Lung (tissue), 11 donors: ENCODE measurements at regions not wholly inside any gene's neighbourhood (a gene's known extent, or its start where the extent isn't known, plus 50 kb on each side); places are given as distances from the start of the nearest gene placed in this dataset.
A peak's percentile ranks its signal among the peaks of the same experiment; 100 is the strongest.

Experiments
- ATAC-seq: fragments of 200-7000 bp; cut with Tn5 transposase; one replicate; pipeline ENCODE4 v1.9.1; 2020; ENCODE audit warnings: moderate number of reproducible peaks; ENCODE audit not compliant: insufficient read depth, low FRiP score
- DNase-seq, 3 donors: peaks; one replicate each; pipeline ENCODE4 v3.0.0-alpha.2; 2013 to 2017
- H3K27ac ChIP-seq, 2 donors: one replicate each; pipeline ENCODE4 v1.5.1; 2013; ENCODE audit warnings: mild to moderate bottlenecking in 2 of 2, moderate library complexity in 2 of 2, control low read depth in 1 of 2, inconsistent platforms in 1 of 2, low read depth in 1 of 2, low read length in 1 of 2
- H3K27me3 ChIP-seq, 3 donors: one replicate each; pipeline ENCODE4 v1.5.1; 2013; ENCODE audit warnings: low read length in 2 of 3; ENCODE audit not compliant: control insufficient read depth in 3 of 3, insufficient read depth in 3 of 3
- H3K36me3 ChIP-seq, 4 donors: one replicate each; pipeline ENCODE4 v1.5.1; 2013; ENCODE audit warnings: low read length in 4 of 4, mild to moderate bottlenecking in 1 of 4, moderate library complexity in 1 of 4; ENCODE audit not compliant: control insufficient read depth in 4 of 4, insufficient read depth in 4 of 4
- H3K4me1 ChIP-seq, 5 donors: one replicate each; pipeline ENCODE4 v1.5.1; 2013; ENCODE audit warnings: low read length in 5 of 5, mild to moderate bottlenecking in 2 of 5, moderate library complexity in 1 of 5; ENCODE audit not compliant: control insufficient read depth in 5 of 5, insufficient read depth in 5 of 5
- H3K4me3 ChIP-seq: one replicate; pipeline ENCODE4 v1.5.1; 2013; ENCODE audit warnings: mild to moderate bottlenecking, control low read depth, moderate library complexity
- H3K9ac ChIP-seq, 2 donors: one replicate each; pipeline ENCODE4 v1.5.1; 2013; ENCODE audit warnings: low read length in 2 of 2, control low read depth in 1 of 2; ENCODE audit not compliant: insufficient read depth in 1 of 2
- H3K9me3 ChIP-seq, 4 donors: one replicate each; pipeline ENCODE4 v1.5.1; 2013; ENCODE audit warnings: low read length in 3 of 4, mild to moderate bottlenecking in 1 of 4, moderate library complexity in 1 of 4; ENCODE audit not compliant: control insufficient read depth in 4 of 4, insufficient read depth in 3 of 4
- WGBS, 2 donors: extraction: QIAGEN DNeasy Blood & Tissue Kit; methylation state at CpG; one replicate each; pipeline ENCODE4 v1.1.7; 2013; 5-methylcytosine and 5-hydroxymethylcytosine counted together
- TF ChIP-seq, protein P1 (sequence below): IDR thresholded peaks from 2 replicates; pipeline ENCODE4 v1.5.1; 2012; ENCODE audit warnings: mild to moderate bottlenecking; ENCODE audit errors: control extremely low read depth, extremely low read depth
- donor health status: control.
- donor health status: control.
- donor health status: Bipolar disorder and iron deficiency.
- donor health status: healthy.
- donor health status: DM: yes; HTN: yes; CAD: no.

DNA sequence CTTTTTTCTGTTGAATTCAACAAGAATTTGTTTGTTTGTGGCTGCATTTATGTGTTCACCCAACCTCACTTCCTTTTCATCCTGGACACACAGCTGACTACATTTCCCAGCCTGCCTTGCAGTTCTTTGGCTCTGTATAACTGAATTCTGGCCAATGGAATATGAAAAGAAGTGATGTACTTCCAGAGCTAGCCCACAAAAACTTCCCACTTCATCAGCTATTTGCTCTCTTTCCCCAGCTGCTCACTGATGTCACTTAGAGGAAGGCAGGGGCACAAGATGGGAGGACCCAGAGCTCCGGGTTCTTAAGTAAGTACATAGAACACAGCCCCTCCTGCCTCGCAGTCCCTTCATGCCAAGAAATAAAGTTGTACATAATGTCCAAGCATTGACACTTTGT is 235.0 kb upstream of the FGGY start:
- H3K9ac ChIP-seq = peak overlapping the region; percentile 14 to 95

DNA sequence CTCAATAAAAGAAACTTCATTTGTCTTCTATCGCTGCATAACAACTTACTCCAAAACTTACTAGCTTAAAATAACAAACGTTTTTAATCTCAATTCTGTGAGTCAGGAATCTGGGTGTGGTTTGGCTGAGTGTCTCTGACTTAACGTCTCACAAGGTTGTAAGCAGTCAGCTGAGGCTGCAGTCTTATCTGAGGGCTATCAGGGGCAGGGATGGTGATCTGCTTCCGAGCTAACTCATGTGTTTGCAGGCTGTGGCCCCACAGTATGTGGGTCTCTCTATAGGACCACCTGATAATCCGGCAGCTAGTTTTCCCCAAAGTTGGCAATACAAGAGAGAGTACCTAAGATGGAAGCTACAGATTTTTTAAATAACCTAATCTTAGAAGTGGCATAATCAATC is 234.2 kb upstream of the FGGY start:
- TF ChIP-seq, protein P1, sequence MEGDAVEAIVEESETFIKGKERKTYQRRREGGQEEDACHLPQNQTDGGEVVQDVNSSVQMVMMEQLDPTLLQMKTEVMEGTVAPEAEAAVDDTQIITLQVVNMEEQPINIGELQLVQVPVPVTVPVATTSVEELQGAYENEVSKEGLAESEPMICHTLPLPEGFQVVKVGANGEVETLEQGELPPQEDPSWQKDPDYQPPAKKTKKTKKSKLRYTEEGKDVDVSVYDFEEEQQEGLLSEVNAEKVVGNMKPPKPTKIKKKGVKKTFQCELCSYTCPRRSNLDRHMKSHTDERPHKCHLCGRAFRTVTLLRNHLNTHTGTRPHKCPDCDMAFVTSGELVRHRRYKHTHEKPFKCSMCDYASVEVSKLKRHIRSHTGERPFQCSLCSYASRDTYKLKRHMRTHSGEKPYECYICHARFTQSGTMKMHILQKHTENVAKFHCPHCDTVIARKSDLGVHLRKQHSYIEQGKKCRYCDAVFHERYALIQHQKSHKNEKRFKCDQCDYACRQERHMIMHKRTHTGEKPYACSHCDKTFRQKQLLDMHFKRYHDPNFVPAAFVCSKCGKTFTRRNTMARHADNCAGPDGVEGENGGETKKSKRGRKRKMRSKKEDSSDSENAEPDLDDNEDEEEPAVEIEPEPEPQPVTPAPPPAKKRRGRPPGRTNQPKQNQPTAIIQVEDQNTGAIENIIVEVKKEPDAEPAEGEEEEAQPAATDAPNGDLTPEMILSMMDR = no peak
- DNase-seq = peak in 2 of 3 donors; percentile 43 to 48
- Histone ChIP-seq H3K27me3 (no peaks in the 10 kb centered on the region), H3K27ac (no peak overlapping the region), H3K4me3 (no peak overlapping the region), H3K36me3 (no peaks in the 10 kb centered on the region), H3K9ac (no peak overlapping the region), H3K9me3 (no peaks in the 10 kb centered on the region), H3K4me1 (peaks cover 3 to 10% (median 7%) of the 10 kb centered on the region in 5 donors)
- ATAC-seq = no peak
- 51 to 69% methylated on average over 5 of the region's 5 CpGs for WGBS, 2 donors

More for the DNA sequence above, 235.0 kb upstream of the FGGY start:
- Histone ChIP-seq H3K36me3 (no peaks in the 10 kb centered on the region), H3K27me3 (no peaks in the 10 kb centered on the region), H3K4me3 (no peak overlapping the region), H3K9me3 (no peaks in the 10 kb centered on the region), H3K27ac (peak overlapping the region in 1 of 2 donors; percentile 42), H3K4me1 (peaks cover 7 to 18% (median 12%) of the 10 kb centered on the region in 5 donors)
- DNase-seq (peak; percentile 89 to 99 (median 98)), ATAC-seq (peak; percentile 63)
- WGBS, 2 donors = 58 to 68% methylated on average over 2 of the region's 2 CpGs
- TF ChIP-seq, protein P1 = no peak

DNA sequence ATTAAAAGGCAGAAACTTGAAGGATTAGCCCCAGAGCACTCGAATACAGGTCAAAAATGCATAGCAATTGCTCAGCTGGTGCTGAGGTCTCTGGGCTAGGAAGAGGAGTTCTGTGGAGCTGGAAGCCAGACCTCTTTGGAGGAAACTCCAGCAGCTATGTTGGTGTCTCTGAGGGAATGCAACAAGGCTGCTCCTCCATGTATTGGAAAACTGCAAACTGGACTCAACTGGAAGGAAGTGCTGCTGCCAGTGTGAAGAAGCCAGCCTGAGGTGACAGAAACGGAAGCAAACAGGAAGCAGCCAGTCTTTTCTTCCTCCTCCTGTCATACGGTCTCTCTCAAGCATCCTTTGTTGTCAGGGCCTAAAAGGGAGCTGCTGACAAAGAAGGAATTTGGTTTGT is 233.4 kb upstream of the FGGY start:
- Histone ChIP-seq H3K9ac (peak overlapping the region in 1 of 2 donors; percentile 16), H3K36me3 (no peaks in the 10 kb centered on the region), H3K27ac (peak overlapping the region in 1 of 2 donors; percentile 43), H3K9me3 (no peaks in the 10 kb centered on the region), H3K4me3 (no peak overlapping the region), H3K27me3 (no peaks in the 10 kb centered on the region), H3K4me1 (peaks cover 0 to 6% (median 4%) of the 10 kb centered on the region in 5 donors)
- peak in 1 of 3 donors; percentile 49 for DNase-seq
- TF ChIP-seq, protein P1 = no peak
- 29 to 35% methylated on average over 3 of the region's 3 CpGs for WGBS, 2 donors
- ATAC-seq = no peak

DNA sequence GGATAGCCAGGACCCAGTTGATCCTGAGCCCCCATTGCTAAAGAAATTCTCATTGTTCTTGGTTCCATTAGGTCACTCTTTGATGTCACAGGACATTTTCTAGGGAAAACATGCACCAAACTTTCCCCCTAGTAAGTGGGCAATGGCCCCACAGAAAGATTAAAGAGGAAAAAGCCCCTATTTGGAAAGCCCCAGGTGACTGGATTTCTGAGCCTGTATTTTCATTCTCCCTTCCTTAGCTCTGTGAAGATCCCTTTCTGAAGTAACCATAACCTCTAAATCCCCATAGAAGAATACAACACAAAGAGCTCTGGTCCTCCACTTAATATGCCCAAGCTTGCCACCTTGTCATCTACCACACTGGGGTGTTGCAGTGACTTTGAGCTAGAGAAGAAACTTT is 232.3 kb upstream of the FGGY start:
- Histone ChIP-seq H3K27ac (no peak overlapping the region), H3K27me3 (no peaks in the 10 kb centered on the region), H3K9ac (no peak overlapping the region), H3K36me3 (no peaks in the 10 kb centered on the region), H3K9me3 (no peaks in the 10 kb centered on the region), H3K4me1 (peaks cover 0 to 6% (median 4%) of the 10 kb centered on the region in 5 donors), H3K4me3 (no peak overlapping the region)
- TF ChIP-seq, protein P1 = no peak
- DNase-seq = no peak
- no peak for ATAC-seq
